ENCODE measurements at regions not wholly inside any gene's neighbourhood (a gene's known extent, or its start where the extent isn't known, plus 50 kb on each side); places are given as distances from the start of the nearest gene placed in this dataset.

DNA sequence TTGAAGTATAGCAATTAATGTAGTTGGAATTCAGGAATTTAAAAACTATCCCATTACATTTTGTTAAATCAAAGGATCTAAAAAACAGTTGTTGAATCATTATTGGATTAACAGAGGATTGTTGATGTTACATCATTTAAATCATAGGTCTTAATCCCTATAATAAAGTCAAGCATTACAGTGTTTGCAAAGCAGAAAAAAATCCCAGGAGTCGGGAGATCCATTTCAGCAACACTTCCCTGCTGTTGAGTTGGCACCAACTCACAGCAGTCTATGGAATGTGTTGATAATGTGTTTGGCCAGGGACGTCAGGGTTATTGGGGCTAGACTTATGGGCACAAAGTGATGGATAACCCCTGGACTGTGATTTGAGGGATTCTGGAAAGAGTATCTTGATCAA is 99.1 kb upstream of the TMTC1 start:
- TF ChIP-seq, protein P1, sequence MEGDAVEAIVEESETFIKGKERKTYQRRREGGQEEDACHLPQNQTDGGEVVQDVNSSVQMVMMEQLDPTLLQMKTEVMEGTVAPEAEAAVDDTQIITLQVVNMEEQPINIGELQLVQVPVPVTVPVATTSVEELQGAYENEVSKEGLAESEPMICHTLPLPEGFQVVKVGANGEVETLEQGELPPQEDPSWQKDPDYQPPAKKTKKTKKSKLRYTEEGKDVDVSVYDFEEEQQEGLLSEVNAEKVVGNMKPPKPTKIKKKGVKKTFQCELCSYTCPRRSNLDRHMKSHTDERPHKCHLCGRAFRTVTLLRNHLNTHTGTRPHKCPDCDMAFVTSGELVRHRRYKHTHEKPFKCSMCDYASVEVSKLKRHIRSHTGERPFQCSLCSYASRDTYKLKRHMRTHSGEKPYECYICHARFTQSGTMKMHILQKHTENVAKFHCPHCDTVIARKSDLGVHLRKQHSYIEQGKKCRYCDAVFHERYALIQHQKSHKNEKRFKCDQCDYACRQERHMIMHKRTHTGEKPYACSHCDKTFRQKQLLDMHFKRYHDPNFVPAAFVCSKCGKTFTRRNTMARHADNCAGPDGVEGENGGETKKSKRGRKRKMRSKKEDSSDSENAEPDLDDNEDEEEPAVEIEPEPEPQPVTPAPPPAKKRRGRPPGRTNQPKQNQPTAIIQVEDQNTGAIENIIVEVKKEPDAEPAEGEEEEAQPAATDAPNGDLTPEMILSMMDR (IDR thresholded peaks at IDR 0.05 in 8 of 11, conservative IDR thresholded peaks at IDR 0.05 in 3 of 11), result no peak
- TF ChIP-seq POLR2A (IDR thresholded peaks at IDR 0.05) (no peak), POLR2AphosphoS5 (IDR thresholded peaks at IDR 0.05) (no peak)

All from spleen (tissue), 7 donors.